OCI-LY7 (cell line): ENCODE measurements at regions not wholly inside any gene's neighbourhood (a gene's known extent, or its start where the extent isn't known, plus 50 kb on each side); places are given as distances from the start of the nearest gene placed in this dataset.
A peak's percentile ranks its signal among the peaks of the same experiment; 100 is the strongest.

Experiments used
- BruUV-seq: library from RNA; stranded (reverse); fragments of 400-500 nt; replicated peaks from 2 replicates; lab custom pipeline; 2021; lab: Mats Ljungman, UMichigan
- CTCF ChIA-PET: fragments of 300-600 bp; sonication (Branson Sonifier 250); formaldehyde crosslinking; loops from one replicate; lab custom pipeline; 2022; ENCODE audit warnings: antibody characterized with exemption; ENCODE audit not compliant: unreplicated experiment; lab: Charles Lee
- POLR2A ChIA-PET: fragments of 300-600 bp; sonication (Branson Sonifier 250); formaldehyde crosslinking; loops from one replicate; lab custom pipeline; 2022; ENCODE audit warnings: antibody characterized with exemption; lab: Charles Lee
- DNase-seq: peaks from one replicate; pipeline ENCODE4 v3.0.0-alpha.2; 2015; ENCODE audit warnings: low spot score
- H2AFZ ChIP-seq: fragments of 200-600 bp; sonication (generic), shearing (Covaris generic); 2 replicates; pipeline ENCODE4 v1.6.1; 2014; ENCODE audit warnings: mild to moderate bottlenecking, antibody characterized with exemption, low read length, moderate library complexity
- H3K27ac ChIP-seq: fragments of 200-600 bp; sonication (generic); 2 replicates; pipeline ENCODE4 v1.5.1; 2014; ENCODE audit warnings: mixed run types, low read depth, mild to moderate bottlenecking, moderate library complexity, low read length, inconsistent platforms; ENCODE audit not compliant: poor library complexity, severe bottlenecking
- H3K36me3 ChIP-seq: fragments of 200-600 bp; sonication (generic); 2 replicates; pipeline ENCODE4 v1.6.1; 2014; ENCODE audit warnings: mild to moderate bottlenecking, antibody characterized with exemption, low read length, moderate library complexity, mixed read lengths; ENCODE audit not compliant: insufficient read depth
- H3K4me1 ChIP-seq: fragments of 200-600 bp; sonication (generic); 2 replicates; pipeline ENCODE4 v1.5.1; 2014; ENCODE audit warnings: mild to moderate bottlenecking, low read length; ENCODE audit not compliant: insufficient read depth, poor library complexity, severe bottlenecking
- H3K4me2 ChIP-seq: fragments of 200-600 bp; sonication (generic); 2 replicates; pipeline ENCODE4 v1.6.1; 2014; ENCODE audit warnings: mild to moderate bottlenecking, low read length
- H3K4me3 ChIP-seq: fragments of 200-600 bp; sonication (generic); 2 replicates; pipeline ENCODE4 v1.5.1; 2014; ENCODE audit warnings: mild to moderate bottlenecking, low read depth, low read length; ENCODE audit not compliant: poor library complexity, severe bottlenecking
- H3K79me2 ChIP-seq: fragments of 200-600 bp; sonication (generic); 2 replicates; pipeline ENCODE4 v1.6.1; 2016; ENCODE audit warnings: low read depth, mild to moderate bottlenecking, low read length, moderate library complexity, mixed read lengths; ENCODE audit not compliant: insufficient read depth
- H3K9me2 ChIP-seq: fragments of 200-600 bp; sonication (generic); 2 replicates; pipeline ENCODE4 v1.6.1; 2016; ENCODE audit warnings: mild to moderate bottlenecking, low read length, mixed read lengths; ENCODE audit not compliant: insufficient read depth
- H3K9me3 ChIP-seq: fragments of 200-600 bp; sonication (generic); 2 replicates; pipeline ENCODE4 v1.6.1; 2014; ENCODE audit warnings: mild to moderate bottlenecking, mixed run types, low read length, mixed read lengths
- H4K20me1 ChIP-seq: fragments of 200-600 bp; sonication (generic); 2 replicates; pipeline ENCODE4 v1.6.1; 2014; ENCODE audit warnings: mild to moderate bottlenecking, antibody characterized with exemption, low read length, moderate library complexity, mixed read lengths; ENCODE audit not compliant: insufficient read depth
- EZH2phosphoT487 ChIP-seq: fragments of 200-600 bp; sonication (generic); IDR thresholded peaks from 2 replicates; pipeline ENCODE4 v1.6.1; 2018; ENCODE audit warnings: low read depth, borderline replicate concordance, mild to moderate bottlenecking, mixed run types, antibody characterized with exemption, low read length, moderate library complexity, mixed read lengths
- intact Hi-C: fragments of 100-400 bp; cut with micrococcal nuclease; formaldehyde crosslinking; loops from one replicate; pipeline ENCODE4 v1.10.0; 2022; ENCODE audit not compliant: unreplicated experiment
- TF ChIP-seq, protein P1 (sequence below): fragments of 200-600 bp; sonication (generic); conservative IDR thresholded peaks from 2 replicates; pipeline ENCODE4 v1.5.1; 2014; ENCODE audit warnings: mild to moderate bottlenecking, antibody characterized with exemption, low read length, moderate library complexity, mixed read lengths

DNA sequence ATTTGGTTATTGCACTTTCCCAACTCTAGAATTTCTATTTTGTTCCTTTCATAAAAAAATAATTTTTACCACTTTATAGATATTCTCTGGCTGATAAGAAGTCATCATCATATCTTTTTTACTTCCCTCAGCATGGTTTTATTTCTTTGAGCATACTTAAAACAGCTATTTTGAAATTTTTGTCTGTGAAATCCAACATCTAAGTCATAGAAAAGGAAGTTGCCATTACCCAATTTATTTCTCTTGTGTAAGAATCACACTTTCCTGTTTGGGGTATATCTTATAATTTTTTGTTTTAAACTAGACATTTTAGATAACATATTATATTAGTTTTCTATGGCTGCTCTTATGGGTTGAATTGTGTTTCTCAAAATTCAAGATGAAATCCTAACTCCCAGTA lies 400.2 kb upstream of the OR4E1 start:
- CTCF ChIA-PET: no interaction called here
- no peak overlapping the region for H2AFZ ChIP-seq
- intact Hi-C loops: no loop called here
- POLR2A ChIA-PET: no interaction called here
- no peak overlapping the region for H3K4me2 ChIP-seq
- H3K4me3 ChIP-seq: no peak overlapping the region
- H3K4me1 ChIP-seq: peaks cover 18% of the 10 kb centered on the region
- no peaks in the 10 kb centered on the region for H3K9me2 ChIP-seq
- no peaks in the 10 kb centered on the region for H4K20me1 ChIP-seq
- no peaks in the 10 kb centered on the region for H3K79me2 ChIP-seq
- no peaks in the 10 kb centered on the region for H3K36me3 ChIP-seq
- no peak overlapping the region for H3K27ac ChIP-seq
- no peaks in the 10 kb centered on the region for H3K9me3 ChIP-seq
- no TSS peak for BruUV-seq
- TF ChIP-seq EZH2phosphoT487: no peak
- TF ChIP-seq, protein P1, sequence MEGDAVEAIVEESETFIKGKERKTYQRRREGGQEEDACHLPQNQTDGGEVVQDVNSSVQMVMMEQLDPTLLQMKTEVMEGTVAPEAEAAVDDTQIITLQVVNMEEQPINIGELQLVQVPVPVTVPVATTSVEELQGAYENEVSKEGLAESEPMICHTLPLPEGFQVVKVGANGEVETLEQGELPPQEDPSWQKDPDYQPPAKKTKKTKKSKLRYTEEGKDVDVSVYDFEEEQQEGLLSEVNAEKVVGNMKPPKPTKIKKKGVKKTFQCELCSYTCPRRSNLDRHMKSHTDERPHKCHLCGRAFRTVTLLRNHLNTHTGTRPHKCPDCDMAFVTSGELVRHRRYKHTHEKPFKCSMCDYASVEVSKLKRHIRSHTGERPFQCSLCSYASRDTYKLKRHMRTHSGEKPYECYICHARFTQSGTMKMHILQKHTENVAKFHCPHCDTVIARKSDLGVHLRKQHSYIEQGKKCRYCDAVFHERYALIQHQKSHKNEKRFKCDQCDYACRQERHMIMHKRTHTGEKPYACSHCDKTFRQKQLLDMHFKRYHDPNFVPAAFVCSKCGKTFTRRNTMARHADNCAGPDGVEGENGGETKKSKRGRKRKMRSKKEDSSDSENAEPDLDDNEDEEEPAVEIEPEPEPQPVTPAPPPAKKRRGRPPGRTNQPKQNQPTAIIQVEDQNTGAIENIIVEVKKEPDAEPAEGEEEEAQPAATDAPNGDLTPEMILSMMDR: no peak
- DNase-seq: no peak

DNA sequence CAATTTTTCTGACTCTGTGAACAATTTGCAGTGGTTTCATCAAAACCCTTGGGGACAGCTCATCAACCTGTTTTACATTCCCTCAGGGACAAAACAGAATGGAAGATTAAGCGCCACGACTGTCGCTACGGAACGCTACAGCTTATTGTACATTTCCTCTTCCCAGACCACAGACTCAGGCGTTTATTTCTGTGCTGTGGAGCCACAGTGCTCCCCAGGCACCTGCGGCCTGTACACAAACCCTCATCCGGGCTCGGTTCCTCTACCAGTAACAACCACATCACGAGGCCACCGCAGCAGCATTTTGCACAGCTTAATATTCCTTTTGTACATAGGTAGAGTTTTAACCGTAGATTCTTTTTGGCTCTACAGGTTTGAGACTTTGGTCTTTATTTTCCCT lies 397.4 kb upstream of the OR4E1 start:
- POLR2A ChIA-PET: interaction anchor here (0.7 kb wide), 2 partner anchors 22 to 223 kb away, joined by 3 to 4 read pairs; no protein-coding TSS in a partner anchor
- H3K9me3 ChIP-seq: no peaks in the 10 kb centered on the region
- intact Hi-C loops: no loop called here

More for the DNA sequence above, 397.4 kb upstream of the OR4E1 start:
- DNase-seq: peak; percentile 71
- Histone ChIP-seq H3K27ac (no peak overlapping the region), H3K4me2 (peak overlapping the region; percentile 45), H3K9me2 (no peaks in the 10 kb centered on the region), H2AFZ (peak overlapping the region; percentile 51; the same call in 1 of the 2 replicates), H4K20me1 (no peaks in the 10 kb centered on the region), H3K4me3 (peak overlapping the region; percentile 24), H3K36me3 (no peaks in the 10 kb centered on the region), H3K79me2 (no peaks in the 10 kb centered on the region), H3K4me1 (peaks cover 18% of the 10 kb centered on the region)
- CTCF ChIA-PET: no interaction called here
- no TSS peak for BruUV-seq
- TF ChIP-seq, protein P1: no peak
- no peak for TF ChIP-seq EZH2phosphoT487
